ENCODE measurements at regions not wholly inside any gene's neighbourhood (a gene's known extent, or its start where the extent isn't known, plus 50 kb on each side); places are given as distances from the start of the nearest gene placed in this dataset.

- TF ChIP-seq POLR2A (IDR thresholded peaks at IDR 0.05; ENCODE audit: low read length) (no peak), GATA1 (IDR thresholded peaks at IDR 0.05; ENCODE audit: low read depth, low read length) (no peak)
Observed at GRCh38 chr18:65039578-65039977, 711.2 kb upstream of the CDH7 start.
